GM19468 (cell line): ENCODE measurements at regions not wholly inside any gene's neighbourhood (a gene's known extent, or its start where the extent isn't known, plus 50 kb on each side); places are given as distances from the start of the nearest gene placed in this dataset.
"Not testable (repeated sequence)": the region's sequence is repeated elsewhere in the genome, so short reads cannot be mapped to it uniquely, and the experiment has no call there.

ENCODE experiments used
- ATAC-seq: cut with Tn5 transposase; IDR thresholded peaks from one replicate; pipeline ENCODE4 v1.9.1; 2021; ENCODE audit warnings: mild to moderate bottlenecking, moderate library complexity, moderate number of reproducible peaks; ENCODE audit not compliant: unreplicated experiment; ENCODE audit errors: extremely low read depth

GRCh38 chr5:109630093-109630492, 59.6 kb upstream of the MAN2A1 start:
- ATAC-seq: no peak

GRCh38 chr5:109628591-109628990, 61.1 kb upstream of the MAN2A1 start:
- ATAC-seq: no peak

GRCh38 chr5:109621266-109621665, 68.5 kb upstream of the MAN2A1 start:
- not testable (repeated sequence) for ATAC-seq

- no peak for ATAC-seq
Observed at GRCh38 chr5:109620651-109621050, 69.1 kb upstream of the MAN2A1 start.

- ATAC-seq: no peak
Observed at GRCh38 chr5:109619606-109620005, 70.1 kb upstream of the MAN2A1 start.

GRCh38 chr5:109619021-109619460, 70.7 kb upstream of the MAN2A1 start:
- ATAC-seq: no peak

- no peak for ATAC-seq
Observed at GRCh38 chr5:109614981-109615380, 74.7 kb upstream of the MAN2A1 start.

- no peak for ATAC-seq
Observed at GRCh38 chr5:109614301-109614700, 75.4 kb upstream of the MAN2A1 start.

- no peak for ATAC-seq
Observed at GRCh38 chr5:109612278-109612905, 77.3 kb upstream of the MAN2A1 start.

- no peak for ATAC-seq
Observed at GRCh38 chr5:109611505-109611904, 78.2 kb upstream of the MAN2A1 start.

GRCh38 chr5:109611061-109611460, 78.7 kb upstream of the MAN2A1 start:
- ATAC-seq: no peak

- no peak for ATAC-seq
Observed at GRCh38 chr5:109610581-109610980, 79.1 kb upstream of the MAN2A1 start.

- no peak for ATAC-seq
Observed at GRCh38 chr5:109605207-109605730, 84.5 kb upstream of the MAN2A1 start.

GRCh38 chr5:109604758-109605157, 85.0 kb upstream of the MAN2A1 start:
- no peak for ATAC-seq

- no peak for ATAC-seq
Observed at GRCh38 chr5:109601736-109602135, 88.0 kb upstream of the MAN2A1 start.

GRCh38 chr5:109597893-109598292, 91.8 kb upstream of the MAN2A1 start:
- no peak for ATAC-seq

GRCh38 chr5:109594217-109594616, 95.5 kb upstream of the MAN2A1 start:
- no peak for ATAC-seq

- ATAC-seq: no peak
Observed at GRCh38 chr5:109590799-109591198, 98.9 kb upstream of the MAN2A1 start.

- no peak for ATAC-seq
Observed at GRCh38 chr5:109589986-109590385, 99.7 kb upstream of the MAN2A1 start.

GRCh38 chr5:109589239-109589638, 100.5 kb upstream of the MAN2A1 start:
- no peak for ATAC-seq

- ATAC-seq: no peak
Observed at GRCh38 chr5:109588281-109589035, 101.3 kb upstream of the MAN2A1 start.
